Sciatic nerve (tissue), 2 donors: ENCODE measurements at regions not wholly inside any gene's neighbourhood (a gene's known extent, or its start where the extent isn't known, plus 50 kb on each side); places are given as distances from the start of the nearest gene placed in this dataset.
"Not testable (repeated sequence)": the region's sequence is repeated elsewhere in the genome, so short reads cannot be mapped to it uniquely, and the experiment has no call there.

Source experiments
- ATAC-seq: fragments of 200-7000 bp; cut with Tn5 transposase; one replicate; pipeline ENCODE4 v1.9.1; 2020; ENCODE audit warnings: mild to moderate bottlenecking, moderate library complexity
- DNase-seq: peaks from one replicate; pipeline ENCODE4 v3.0.0-alpha.2; 2020; ENCODE audit warnings: low spot score
- intact Hi-C: fragments of 100-400 bp; cut with DNase I; formaldehyde crosslinking; loops from one replicate; pipeline ENCODE4 v1.14.2; 2022
- donor health status: DM: no; HTN: no; CAD: no.
- donor health status: DM: no; HTN: no; CAD: no.

DNA sequence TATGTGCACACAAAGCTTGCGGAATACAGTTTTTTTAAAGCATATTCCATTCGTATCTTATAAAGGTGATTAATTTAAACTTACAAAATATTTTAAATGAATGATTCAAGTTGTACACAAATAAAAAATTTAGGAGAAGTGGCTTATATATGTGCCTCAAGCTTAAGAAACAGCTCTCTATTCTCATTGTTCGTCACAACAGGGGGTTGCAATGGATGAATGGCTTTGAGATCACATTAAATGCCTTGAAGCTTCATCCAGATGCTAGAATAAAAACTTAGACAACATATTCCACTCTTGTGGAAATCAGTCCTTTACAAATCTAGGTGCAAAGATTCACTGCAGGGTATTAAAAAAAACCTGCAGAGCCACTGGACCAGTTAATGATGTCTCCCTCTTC lies 303.9 kb upstream of the LRFN5 start:
- intact Hi-C loops: no loop called here
- ATAC-seq (no peak), DNase-seq (no peak)

DNA sequence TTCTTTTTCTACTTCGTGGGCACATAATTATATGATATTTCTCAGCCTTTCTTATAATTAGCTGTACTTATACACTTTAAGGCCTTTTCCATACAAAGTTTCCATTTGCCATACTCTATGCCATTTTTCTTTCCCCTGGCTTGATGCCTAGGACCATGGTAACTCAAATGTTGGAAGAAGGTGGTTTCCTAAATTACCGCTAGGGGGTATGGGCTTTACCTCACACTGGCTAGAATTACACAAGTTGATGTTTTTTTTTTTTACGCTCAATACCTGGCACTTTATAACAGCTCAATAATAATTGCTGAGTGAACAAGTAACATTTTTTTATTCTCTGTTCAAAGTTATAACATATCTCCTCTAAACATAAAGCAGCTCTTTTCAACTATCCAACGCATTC lies 306.8 kb upstream of the LRFN5 start:
- ATAC-seq (no peak), DNase-seq (no peak)
- intact Hi-C loops: no loop called here

DNA sequence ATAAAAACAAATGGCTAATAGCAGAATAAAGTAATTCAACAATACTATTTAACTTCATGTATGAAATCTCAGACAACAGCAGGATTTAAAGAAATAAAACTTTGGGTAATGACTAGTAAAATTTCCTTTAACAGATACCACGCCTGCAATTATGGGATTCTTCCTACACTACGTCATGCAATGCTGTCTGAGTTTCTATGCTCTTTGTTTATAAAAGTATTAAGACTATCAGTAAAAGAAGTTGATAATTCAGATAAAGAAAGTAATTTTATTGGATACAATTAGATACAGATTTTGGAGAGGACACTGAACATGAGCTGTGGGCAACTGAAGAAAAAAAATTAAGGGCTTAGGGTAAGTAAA lies 308.4 kb upstream of the LRFN5 start:
- no peak for ATAC-seq
- DNase-seq: no peak
- intact Hi-C loops: no loop called here

DNA sequence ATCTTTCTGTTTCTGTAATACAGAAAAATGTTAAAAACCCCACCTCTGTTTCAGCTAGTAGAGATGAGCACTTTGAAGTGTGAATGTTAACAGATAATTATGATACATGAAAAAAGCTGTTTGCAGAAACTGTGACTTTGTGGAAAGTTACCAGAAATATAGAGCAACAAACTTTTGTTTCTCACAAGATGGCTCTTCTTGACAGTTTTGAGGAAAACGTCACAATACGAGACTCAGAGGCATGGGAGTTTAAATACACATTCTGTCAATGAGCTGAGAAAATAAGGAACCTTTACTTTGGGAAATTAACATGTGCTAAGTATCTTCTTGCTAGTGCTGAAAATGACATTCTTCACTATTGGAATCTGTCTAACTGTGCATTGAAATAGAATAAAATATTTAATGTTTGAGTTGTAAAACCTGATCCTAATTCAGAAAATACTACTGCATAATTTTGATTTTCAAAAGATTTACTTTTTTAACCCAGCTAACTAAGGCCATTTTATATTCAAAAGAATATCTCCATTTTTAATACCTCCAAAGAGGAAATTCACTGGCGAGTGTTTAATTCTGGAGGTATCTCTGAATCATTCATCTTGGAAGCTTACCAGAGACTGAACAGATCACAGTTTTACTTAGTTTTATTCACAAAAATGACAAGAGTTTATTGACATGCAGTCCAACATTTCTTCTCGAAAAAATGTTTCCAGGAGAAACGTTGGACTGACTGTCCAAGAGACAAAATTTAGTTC lies 308.9 kb upstream of the LRFN5 start:
- intact Hi-C loops: no loop called here

DNA sequence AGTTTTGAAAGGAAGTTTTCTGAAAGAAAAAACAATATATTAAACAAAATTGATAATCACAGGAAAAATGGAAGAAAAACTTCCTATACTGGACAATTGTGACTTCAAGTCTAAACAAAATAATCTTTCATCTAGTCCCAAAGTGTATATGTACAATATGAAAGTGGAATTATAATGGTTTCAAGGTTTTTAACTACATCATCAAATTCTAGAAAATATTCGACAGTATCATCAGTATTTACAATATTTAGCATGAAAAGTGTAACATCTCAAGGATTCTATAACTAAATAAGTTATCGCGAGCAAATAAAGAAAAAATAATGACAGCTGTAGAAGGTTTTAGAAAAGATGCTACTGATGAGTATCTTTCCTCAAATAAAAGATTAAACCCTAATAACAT lies 310.9 kb upstream of the LRFN5 start:
- ATAC-seq: no peak
- DNase-seq: no peak
- intact Hi-C loops: no loop called here

More for the DNA sequence above, 308.9 kb upstream of the LRFN5 start:
- ATAC-seq: no peak
- no peak for DNase-seq

DNA sequence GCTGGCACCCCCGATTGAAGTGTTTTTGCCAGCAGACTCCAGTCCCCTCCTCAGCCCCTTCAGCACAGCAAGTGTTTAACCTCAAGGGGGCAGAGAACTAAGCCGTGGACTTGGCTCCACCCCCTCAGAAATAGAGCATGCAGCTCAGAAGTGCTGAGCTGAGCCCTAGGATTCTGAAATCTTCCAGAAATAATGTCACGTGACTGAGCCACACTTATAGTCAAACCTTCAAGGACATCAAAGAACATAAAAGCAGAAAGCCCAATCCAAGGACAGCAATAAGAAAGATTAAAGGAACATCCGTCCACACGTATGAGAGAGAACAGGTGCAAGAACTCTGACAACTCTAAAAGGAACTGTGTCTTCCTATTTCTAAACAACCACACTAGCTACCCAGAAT lies 317.7 kb upstream of the LRFN5 start:
- intact Hi-C loops: no loop called here
- no peak for ATAC-seq
- DNase-seq: no peak

DNA sequence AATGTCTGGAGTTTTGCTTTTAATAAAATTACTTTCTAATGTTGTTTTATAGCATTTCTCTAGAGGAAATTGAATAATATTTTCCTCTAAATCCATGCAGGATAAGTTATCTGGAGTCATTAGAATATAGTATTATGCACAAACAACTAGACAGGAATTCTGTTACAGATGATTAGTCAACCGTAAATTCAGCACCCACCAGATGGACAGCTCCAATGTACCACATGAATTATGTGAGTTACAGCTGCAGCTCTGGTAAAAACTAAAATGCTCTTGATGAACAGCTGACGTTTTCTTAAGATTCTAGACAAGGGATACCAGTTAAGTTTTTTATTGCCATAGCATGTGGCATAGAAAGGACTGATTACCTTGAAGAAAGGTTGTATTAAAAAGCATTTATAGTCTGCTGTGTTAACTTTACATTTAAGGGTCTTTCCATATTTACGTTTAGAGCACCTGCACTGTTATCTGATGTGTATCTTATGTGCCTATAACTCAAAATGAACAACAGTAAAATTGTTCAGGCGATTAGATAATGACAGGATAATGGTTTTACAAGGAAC lies 321.4 kb upstream of the LRFN5 start:
- DNase-seq (peak; percentile 56), ATAC-seq (no peak)
- intact Hi-C loops: no loop called here

DNA sequence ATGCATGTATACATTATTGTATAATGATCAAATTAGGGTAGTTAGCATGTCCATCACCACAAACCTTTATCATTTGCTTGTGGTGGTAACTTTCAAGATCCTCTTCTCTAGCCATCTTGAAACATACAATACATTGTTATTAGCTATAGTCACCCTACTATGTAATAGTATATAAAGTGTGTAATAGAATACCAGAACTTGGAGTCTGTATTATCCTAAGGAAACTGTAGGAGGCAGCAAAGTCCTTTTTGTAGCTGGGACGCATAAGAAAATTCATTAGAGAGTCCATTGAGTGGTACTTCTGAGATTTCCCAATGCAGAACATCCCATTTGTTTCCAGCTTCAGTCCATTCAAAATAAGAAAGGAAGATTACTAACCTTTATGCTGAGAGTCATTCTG lies 325.9 kb upstream of the LRFN5 start:
- intact Hi-C loops: no loop called here
- no peak for ATAC-seq
- DNase-seq: no peak

DNA sequence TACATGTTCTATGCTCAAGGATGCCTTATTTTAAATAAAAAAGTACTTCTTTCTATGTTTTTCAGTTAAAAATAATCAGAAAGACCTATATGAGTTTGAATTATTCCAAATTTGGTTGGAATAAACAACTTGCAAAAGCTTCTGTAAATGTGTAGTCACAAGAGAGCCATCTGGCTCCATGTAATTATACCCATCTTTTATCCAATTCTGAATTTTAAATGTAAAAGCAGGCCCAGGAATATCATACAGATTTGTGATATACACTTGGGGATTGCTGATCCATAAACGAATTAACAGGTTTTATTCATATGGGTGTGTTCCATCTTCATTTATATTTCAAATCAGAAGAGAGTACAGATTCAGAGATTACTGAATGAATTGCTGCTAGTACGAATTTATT lies 329.2 kb upstream of the LRFN5 start:
- no peak for DNase-seq
- intact Hi-C loops: no loop called here
- no peak for ATAC-seq

DNA sequence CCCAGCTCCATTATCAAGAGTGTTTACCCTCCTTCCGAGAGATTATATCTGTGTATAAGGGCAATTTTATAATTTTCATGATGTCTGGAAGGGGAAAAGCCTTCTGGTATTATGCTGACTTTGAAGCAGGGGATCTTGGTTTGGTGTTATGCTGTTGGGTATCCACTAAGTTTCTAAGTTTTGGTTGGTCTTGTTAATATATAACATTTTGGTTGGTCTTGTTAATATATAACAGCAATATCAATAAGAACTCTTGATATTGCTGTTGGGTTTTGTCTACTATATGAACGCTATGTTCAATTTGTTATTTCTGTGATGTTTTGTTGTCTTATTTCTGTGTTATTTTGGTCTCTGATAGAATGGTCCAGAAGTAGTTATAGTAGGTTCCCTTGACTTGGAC lies 349.2 kb upstream of the LRFN5 start:
- no peak for ATAC-seq

DNA sequence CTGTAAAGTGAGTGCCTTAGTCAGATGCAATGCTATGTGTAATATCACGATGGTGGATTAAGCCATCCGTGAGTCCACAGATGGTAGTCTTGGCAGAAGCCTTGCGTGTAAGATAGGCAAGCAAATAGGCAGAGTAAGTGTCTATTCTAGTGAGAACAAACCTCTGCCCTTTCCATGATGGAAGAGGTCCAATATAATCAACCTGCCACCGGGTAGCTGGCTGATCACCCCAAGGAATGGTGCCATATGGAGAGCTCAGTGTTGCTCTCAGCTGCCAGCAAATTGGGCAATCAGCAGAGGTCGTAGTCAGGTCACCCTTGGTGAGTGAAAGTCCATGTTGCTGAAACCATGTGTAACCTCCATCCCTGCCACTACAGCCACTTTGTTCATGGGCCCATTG lies 371.2 kb upstream of the LRFN5 start:
- intact Hi-C loops: no loop called here
- no peak for DNase-seq
- ATAC-seq: no peak

More for the DNA sequence above, 349.2 kb upstream of the LRFN5 start:
- DNase-seq: no peak
- intact Hi-C loops: no loop called here

DNA sequence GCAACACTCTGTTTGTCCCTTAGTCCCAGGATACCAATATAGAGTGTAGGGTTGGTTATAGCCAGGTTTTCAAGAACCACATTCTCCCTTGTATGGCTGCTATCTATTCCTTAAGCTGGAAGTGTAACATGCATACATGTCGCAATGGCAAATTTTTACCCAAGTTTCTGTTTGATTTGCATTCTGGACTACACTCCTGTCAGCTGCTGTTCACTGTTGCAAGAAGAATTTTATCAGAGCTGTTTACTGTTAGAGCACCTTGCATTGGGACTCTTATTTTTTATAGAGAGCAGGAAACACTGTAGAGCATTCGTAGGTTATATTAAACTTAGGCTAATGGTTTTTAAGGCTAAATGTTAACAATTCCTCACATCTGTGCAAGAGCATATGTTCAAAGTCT lies 376.0 kb upstream of the LRFN5 start:
- intact Hi-C loops: no loop called here
- no peak for DNase-seq
- ATAC-seq: no peak

DNA sequence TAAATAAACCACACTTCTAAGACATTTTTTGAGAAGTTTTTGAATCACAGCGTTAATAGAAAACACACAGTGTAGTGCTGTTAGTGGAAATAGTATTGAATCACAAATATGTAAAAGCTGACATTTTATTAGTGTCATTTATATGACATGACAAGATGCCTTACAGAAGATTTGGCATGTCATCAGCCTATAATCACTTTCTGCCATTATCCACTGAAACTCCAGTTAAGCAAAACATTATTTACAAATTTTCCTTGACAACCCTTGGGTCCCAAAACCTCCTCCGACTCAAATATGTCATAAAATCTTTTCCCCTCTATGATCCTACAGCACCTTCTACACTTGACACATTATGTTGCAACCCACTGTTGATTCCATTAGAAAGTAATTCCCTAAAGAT lies 376.9 kb upstream of the LRFN5 start:
- intact Hi-C loops: no loop called here
- DNase-seq: no peak

DNA sequence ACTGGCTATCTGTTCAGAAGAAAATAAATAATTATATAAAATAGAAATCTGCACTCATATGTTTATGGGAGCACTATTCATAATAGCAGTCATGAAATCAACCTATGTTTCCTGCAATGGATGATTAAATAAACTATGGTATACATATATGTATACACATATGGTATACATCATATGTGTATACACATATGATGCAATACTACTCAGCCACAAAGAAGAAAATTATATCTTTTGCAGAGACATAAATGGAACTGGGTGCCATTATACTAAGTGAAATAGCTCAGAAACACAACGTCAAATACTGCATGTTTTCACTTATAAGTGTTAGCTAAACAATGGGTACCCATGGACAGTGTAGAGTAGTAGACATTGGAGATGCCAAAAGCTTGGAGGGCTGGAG lies 381.2 kb upstream of the LRFN5 start:
- DNase-seq (no peak), ATAC-seq (no peak)
- intact Hi-C loops: no loop called here

More for the DNA sequence above, 376.9 kb upstream of the LRFN5 start:
- no peak for ATAC-seq

DNA sequence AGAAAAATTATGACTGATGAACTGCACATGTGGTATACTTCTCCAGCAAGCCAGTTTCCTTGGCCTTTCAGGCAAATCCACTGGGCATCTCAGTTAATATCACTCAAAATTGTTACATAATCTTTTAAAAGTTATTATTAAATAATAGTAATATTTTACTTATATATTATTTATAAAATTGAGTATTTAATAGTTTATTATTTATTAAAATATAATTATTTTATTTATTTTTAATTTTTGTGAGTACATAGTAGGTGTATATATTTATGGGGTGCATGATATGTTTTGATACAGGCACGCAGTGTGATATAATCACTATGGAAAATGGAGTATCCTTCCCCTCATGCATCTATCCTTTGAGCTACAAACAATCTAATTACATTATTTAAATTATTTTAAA lies 384.1 kb upstream of the LRFN5 start:
- no peak for ATAC-seq
- DNase-seq: no peak
- intact Hi-C loops: no loop called here

DNA sequence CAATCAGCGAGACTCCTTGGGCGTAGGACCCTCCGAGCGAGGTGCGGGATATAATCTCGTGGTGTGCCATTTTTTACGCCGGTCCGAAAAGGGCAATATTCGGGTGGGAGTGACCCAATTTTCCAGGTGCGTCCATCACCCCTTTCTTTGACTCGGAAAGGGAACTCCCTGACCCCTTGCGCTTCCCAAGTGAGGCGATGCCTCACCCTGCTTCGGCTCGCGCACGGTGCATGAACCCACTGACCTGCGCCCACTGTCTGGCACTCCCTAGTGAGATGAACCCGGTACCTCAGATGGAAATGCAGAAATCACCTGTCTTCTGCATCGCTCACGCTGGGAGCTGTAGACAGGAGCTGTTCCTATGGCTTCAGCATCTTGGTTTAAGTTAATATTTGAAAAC lies 391.7 kb upstream of the LRFN5 start:
- ATAC-seq, DNase-seq, intact Hi-C loops: not testable (repeated sequence)

DNA sequence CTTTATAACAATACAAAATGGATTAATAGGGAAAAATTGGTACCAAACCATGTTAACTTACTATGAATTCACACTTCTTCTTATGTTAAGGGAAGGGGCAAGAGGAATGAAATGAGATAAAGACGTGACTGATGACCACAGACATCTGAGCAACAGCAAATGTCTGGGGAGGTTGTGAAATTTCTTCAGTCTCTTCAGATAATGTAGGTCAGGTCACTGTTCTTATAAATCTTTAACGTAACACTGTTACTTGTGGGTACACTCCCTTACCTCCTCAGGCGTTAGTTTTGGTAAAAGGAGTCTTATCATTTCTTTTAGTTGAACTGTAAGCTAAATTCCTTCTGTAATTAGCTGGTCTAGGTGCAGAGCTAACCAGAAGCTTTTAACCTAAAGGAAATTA lies 405.0 kb upstream of the LRFN5 start:
- intact Hi-C loops: no loop called here
- ATAC-seq (no peak), DNase-seq (no peak)

DNA sequence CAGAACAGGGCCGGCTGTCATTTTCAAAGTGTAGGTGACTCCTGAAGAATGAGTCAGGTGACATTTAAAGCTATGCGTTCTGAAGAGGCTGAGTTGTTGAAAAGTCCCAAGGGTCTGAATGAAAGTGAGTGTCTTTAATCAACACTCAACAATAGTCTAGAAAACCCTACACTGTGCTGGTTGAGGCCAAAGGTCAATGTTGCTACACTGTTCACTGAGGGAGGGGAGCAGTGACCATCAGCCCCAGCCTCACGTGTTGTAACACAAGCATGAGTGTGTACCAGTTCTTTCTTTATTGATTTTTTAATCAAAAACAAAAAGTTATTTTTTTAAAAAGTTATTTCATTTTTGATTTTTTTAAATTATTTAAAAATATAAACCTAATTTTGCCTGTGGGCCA lies 418.8 kb upstream of the LRFN5 start:
- intact Hi-C loops: no loop called here
- ATAC-seq (no peak), DNase-seq (no peak)

DNA sequence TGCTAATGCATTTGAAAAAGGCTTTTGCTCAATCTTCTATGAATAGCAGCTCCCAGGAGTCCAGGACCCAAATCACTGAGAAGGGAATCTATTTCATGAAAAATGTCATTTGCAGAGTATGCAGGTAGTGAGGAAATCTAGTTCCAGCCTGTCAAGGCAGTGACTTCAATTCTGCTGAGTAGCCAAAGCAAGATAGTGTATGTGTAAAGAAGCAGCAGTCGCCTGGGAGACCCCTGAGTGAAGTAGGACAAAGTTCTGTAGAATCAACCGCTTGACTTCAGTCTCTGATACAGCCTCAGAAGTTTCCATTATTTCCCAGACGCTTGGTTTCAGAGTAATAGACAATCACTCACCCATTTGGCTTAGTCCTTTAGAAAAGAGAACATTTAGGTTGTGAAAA lies 435.6 kb upstream of the LRFN5 start:
- DNase-seq (no peak), ATAC-seq (no peak)
- intact Hi-C loops: no loop called here

DNA sequence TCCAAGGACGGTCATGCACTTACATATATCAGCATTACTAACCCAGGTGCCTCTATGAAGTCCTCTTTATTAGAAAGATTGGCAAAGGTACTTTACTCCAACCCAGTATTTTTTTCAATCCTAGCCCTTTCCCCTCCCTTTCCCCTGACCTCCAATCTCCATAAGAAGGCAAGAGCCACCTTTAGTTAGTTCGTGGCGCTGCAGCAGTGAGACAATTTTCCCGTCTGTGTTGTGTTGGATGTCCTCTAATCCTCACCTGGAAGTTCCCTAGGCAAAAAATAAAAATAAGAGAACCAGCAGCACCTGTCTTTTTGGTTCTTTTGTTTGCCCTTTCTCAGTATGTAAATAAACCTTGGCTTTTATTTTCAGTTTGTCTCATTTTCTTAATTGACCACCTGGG lies 439.6 kb upstream of the LRFN5 start:
- ATAC-seq: no peak
- DNase-seq: no peak
- intact Hi-C loops: no loop called here

DNA sequence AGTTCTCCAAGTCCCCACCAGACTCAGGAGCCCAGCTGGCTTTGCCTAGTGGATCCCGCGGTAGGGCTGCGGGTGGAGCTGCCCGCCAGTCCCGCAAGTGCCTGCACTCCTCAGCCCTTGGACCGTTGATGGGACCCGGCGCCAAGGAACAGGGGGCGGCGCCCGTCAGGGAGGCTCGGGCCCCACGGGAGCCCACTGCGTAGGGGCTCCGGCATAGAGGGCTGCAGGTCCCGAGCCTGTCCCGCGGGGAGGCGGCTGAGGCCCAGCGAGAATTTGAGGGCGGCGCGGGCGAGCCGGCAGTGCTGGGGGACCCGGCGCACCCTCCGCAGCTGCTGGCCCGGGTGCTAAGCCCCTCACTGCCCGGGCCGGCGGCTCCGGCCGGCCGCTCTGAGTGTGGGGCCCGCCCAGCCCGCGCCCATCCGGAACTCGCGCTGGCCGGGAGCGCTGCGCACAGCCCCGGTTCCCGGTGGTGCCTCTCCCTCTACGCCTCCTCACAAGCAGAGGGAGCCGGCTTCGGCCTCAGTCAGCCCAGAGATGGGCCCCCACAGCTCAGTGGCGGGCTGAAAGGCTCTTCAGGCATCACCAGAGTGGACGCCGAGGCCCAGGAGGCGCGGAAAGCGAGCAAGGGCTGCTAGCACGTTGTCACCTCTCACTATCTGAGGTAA lies 452.4 kb upstream of the LRFN5 start:
- intact Hi-C loops: no loop called here
- ATAC-seq: no peak
- DNase-seq: no peak
